ENCODE measurements at regions not wholly inside any gene's neighbourhood (a gene's known extent, or its start where the extent isn't known, plus 50 kb on each side); places are given as distances from the start of the nearest gene placed in this dataset.

DNA sequence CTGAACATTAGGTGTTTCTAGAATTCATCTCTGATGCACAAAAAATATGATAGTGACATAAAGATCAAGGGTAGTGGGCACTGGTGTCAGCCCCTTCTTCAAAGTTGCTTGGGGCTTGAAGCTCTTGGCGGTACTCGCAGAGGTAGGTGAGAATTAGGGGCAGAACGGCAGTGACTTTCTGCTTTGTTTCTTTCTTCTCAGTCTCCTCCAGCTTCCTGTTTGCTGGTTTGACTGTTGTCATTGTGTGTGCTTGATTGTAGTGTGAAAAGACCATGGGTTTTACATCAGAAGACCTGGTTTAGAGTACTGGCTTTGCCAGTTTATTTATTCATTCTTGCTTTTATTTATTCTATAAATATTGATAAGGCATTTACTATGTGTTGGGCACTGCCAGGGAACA is 156.7 kb upstream of the PLET1 start:
- no peak for TF ChIP-seq EZH2 (IDR thresholded peaks at IDR 0.05; ENCODE audit: borderline replicate concordance)
- TF ChIP-seq, protein P1, sequence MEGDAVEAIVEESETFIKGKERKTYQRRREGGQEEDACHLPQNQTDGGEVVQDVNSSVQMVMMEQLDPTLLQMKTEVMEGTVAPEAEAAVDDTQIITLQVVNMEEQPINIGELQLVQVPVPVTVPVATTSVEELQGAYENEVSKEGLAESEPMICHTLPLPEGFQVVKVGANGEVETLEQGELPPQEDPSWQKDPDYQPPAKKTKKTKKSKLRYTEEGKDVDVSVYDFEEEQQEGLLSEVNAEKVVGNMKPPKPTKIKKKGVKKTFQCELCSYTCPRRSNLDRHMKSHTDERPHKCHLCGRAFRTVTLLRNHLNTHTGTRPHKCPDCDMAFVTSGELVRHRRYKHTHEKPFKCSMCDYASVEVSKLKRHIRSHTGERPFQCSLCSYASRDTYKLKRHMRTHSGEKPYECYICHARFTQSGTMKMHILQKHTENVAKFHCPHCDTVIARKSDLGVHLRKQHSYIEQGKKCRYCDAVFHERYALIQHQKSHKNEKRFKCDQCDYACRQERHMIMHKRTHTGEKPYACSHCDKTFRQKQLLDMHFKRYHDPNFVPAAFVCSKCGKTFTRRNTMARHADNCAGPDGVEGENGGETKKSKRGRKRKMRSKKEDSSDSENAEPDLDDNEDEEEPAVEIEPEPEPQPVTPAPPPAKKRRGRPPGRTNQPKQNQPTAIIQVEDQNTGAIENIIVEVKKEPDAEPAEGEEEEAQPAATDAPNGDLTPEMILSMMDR (IDR thresholded peaks at IDR 0.05; ENCODE audit: poor library complexity): no peak

All from hepatocyte (in vitro differentiated cells).